ENCODE measurements at regions not wholly inside any gene's neighbourhood (a gene's known extent, or its start where the extent isn't known, plus 50 kb on each side); places are given as distances from the start of the nearest gene placed in this dataset.
"Not testable (repeated sequence)": the region's sequence is repeated elsewhere in the genome, so short reads cannot be mapped to it uniquely, and the experiment has no call there.

DNA sequence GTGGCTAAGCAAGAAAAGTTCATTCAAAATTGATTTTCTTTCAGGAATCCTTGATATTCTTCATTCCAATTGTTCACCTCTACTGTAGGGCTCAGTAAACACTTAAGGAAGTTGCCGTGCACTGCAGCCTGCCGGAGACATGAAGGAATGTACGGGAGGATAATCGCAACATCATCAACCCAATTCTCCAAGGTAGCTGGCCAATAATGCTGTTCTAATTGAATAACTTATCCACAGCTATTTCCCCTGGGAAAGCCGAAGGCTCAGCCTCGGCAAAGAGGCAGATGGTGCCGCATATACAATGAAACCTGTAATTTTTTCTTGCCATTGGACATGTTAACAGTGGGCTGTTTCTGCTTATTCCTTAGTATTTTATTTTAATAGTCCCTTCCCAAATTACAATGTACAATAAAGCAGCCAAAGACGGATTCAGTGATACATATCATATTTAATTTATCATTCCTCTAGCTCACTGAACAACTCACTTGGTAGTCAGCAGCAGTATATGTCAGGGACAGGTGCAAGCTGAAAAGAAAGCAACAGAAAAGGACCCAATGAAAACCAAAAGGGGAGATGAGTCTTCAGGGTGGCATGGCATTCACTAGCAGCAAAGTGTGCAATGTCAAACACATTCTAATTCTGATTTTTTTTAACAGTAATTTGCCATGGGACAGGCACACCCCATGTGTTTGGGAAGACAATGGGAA, 420.5 kb upstream of the KLF12 start:
- Mint-ChIP-seq H3K9me3 (no peaks in the 10 kb centered on the region), H3K36me3 (ENCODE audit: insufficient read depth in 2 of 2) (no peaks in the 10 kb centered on the region), H3K27me3 (ENCODE audit: low read depth) (no peaks in the 10 kb centered on the region), H3K27ac (no peak overlapping the region), H3K4me1 (ENCODE audit: low read depth) (peaks cover 6% of the 10 kb centered on the region), H3K4me3 (no peak overlapping the region)
- DNase-seq: no peak
- ATAC-seq (replicated peaks in 1 of 2): no peak

DNA sequence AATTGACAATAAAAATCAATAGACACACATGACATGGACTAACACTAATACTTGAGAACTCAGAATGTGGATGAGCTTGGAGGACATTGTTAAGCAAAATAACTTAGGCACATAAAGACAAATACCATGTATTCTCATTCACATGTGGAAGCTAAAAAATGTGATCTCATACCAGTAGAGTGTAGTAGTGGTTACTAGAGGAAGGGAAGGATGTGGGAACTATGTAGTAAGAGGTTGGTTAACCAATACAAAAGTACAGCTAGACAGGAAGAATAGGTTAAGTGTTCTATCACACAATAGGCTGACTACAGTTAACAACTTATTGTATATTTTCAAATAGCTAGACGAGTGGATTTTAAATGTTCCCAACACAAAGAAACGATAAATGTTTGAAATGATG, 415.8 kb upstream of the KLF12 start:
- Mint-ChIP-seq H3K4me1 (ENCODE audit: low read depth) (peaks cover 7% of the 10 kb centered on the region), H3K4me3 (no peak overlapping the region), H3K9me3 (no peaks in the 10 kb centered on the region), H3K36me3 (ENCODE audit: insufficient read depth in 2 of 2) (no peaks in the 10 kb centered on the region), H3K27me3 (ENCODE audit: low read depth) (no peaks in the 10 kb centered on the region), H3K27ac (no peak overlapping the region)
- peak; percentile 69 to 85 for ATAC-seq (replicated peaks in 1 of 2)
- no peak for DNase-seq

DNA sequence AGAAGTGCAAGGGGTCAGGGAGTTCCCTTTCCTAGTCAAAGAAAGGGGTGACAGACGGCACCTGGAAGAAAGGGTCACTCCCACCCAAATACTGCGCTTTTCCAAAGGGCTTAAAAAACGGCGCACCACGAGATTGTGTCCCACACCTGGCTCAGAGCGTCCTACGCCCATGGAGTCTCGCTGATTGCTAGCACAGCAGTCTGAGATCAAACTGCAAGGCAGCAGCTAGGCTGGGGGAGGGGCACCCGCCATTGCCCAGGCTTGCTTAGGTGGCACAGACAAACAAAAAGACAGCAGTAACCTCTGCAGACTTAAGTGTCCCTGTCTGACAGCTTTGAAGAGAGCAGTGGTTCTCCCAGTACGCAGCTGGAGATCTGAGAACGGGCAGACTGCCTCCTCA, 402.4 kb upstream of the KLF12 start:
- not testable (repeated sequence) for H3K27me3 Mint-ChIP-seq (ENCODE audit: low read depth); ATAC-seq (replicated peaks in 1 of 2); H3K4me3 Mint-ChIP-seq; H3K9me3 Mint-ChIP-seq; H3K27ac Mint-ChIP-seq; DNase-seq; H3K4me1 Mint-ChIP-seq (ENCODE audit: low read depth); H3K36me3 Mint-ChIP-seq (ENCODE audit: insufficient read depth in 2 of 2)

DNA sequence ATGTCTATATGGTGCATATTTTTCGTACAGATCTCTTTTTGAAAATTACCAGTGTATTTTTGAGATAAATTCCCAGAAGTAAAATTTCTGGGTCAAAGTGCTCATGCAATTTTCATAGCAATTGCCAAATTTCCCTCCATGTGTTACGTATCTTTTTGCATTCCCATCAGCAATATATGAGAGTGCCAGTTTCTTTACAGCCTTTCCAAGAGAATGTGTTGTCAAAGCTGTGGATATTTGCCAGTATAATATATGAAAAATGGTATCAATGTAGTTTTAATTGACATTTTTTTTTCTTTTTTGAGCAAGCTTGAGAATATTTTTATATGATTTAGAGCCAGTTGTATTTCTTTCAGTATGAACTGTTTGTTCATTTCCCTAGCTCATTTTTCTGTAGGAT, 399.0 kb upstream of the KLF12 start:
- H3K9me3 Mint-ChIP-seq: peaks cover under 1 to 2% of the 10 kb centered on the region in 2 donors
- DNase-seq (no peak), ATAC-seq (replicated peaks in 1 of 2) (no peak)
- no peaks in the 10 kb centered on the region for H3K4me1 Mint-ChIP-seq (ENCODE audit: low read depth)
- no peak overlapping the region for H3K27ac Mint-ChIP-seq
- H3K36me3 Mint-ChIP-seq (ENCODE audit: insufficient read depth in 2 of 2): no peaks in the 10 kb centered on the region
- H3K27me3 Mint-ChIP-seq (ENCODE audit: low read depth): no peaks in the 10 kb centered on the region
- no peak overlapping the region for H3K4me3 Mint-ChIP-seq

DNA sequence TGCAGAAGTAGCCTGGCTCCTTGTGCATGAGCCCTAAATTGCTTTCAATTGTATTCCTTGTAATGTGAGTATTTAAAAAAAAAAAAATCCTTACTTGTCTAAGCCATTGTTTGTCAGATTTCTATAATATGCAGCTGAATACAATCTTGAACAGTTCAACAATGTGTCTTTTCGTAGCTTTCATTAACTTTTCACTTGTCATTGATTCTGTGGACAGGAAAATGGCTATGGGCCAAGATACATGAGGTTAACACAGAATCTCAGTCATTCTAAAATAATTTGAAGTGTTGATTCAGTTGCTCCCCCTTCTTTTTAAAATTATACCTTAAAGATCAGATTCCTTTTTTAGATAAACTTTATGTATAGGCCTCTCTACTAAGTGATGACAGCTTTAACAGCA, 395.8 kb upstream of the KLF12 start:
- Mint-ChIP-seq H3K4me3 (no peak overlapping the region), H3K27me3 (ENCODE audit: low read depth) (no peaks in the 10 kb centered on the region), H3K4me1 (ENCODE audit: low read depth) (no peaks in the 10 kb centered on the region), H3K9me3 (peaks cover 0 to 2% of the 10 kb centered on the region in 2 donors), H3K27ac (no peak overlapping the region), H3K36me3 (ENCODE audit: insufficient read depth in 2 of 2) (no peaks in the 10 kb centered on the region)
- DNase-seq: no peak
- ATAC-seq (replicated peaks in 1 of 2): no peak

DNA sequence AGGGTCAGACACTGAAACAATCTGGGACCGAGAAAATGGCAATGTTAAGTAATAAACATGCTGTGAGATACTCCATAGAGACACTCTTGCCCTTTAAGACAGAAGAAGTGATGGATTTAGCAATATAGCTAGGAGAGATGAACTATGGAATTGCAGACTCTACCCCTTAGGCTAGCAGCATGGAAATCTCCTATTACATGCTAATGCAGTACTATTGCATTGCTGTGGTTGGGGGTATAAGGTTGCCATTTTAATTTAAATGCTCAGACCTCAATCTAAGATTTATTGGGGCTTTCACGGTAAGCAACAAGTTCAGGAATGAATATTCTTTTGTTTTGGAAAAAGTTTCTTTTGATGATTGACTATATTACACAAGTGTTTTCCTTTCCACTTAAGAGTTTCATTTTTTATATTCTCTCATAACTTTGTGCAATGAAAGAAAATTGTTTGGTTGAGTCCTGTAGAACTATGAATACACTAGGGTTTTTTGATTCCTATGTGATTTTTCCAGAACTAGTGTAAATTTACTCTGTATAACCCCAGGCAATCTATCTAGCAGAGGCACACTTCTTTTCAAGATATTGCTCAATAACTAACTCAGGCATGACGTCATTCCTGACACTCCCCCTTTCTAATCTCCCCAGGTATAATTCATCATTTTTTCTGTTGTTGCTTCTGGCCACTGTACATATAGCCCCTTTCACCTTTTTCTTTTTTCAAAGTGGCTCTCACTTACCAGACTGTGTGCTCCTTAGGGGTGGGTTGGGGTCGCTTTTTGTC, 394.7 kb upstream of the KLF12 start:
- no peaks in the 10 kb centered on the region for H3K4me1 Mint-ChIP-seq (ENCODE audit: low read depth)
- no peak overlapping the region for H3K27ac Mint-ChIP-seq
- H3K4me3 Mint-ChIP-seq: no peak overlapping the region
- no peak for DNase-seq
- no peaks in the 10 kb centered on the region for H3K27me3 Mint-ChIP-seq (ENCODE audit: low read depth)
- peaks cover 0 to 2% of the 10 kb centered on the region in 2 donors for H3K9me3 Mint-ChIP-seq
- H3K36me3 Mint-ChIP-seq (ENCODE audit: insufficient read depth in 2 of 2): no peaks in the 10 kb centered on the region
- no peak for ATAC-seq (replicated peaks in 1 of 2)

DNA sequence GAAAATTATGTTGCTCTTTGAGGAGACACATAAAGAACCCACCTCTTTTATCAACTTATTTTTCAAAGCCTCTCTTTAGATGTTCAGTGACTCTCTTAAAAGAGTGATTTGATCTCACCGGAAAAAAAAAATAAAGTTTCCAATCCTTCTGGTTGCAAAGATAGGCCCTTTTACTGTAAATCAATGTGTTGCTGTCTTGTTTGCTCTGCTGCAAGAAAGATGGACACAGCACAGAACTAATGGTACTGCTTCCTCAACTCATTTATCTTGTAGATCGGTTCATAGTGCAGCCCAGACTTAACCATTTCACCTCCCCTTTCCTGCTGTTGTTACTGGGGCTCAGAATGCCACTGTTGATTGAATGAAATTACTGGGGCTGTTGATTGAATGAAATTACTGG, 388.9 kb upstream of the KLF12 start:
- Mint-ChIP-seq H3K27me3 (ENCODE audit: low read depth) (peaks cover 2% of the 10 kb centered on the region), H3K4me1 (ENCODE audit: low read depth) (no peaks in the 10 kb centered on the region), H3K4me3 (no peak overlapping the region), H3K9me3 (peaks cover under 1 to 2% of the 10 kb centered on the region in 2 donors), H3K27ac (no peak overlapping the region), H3K36me3 (ENCODE audit: insufficient read depth in 2 of 2) (no peaks in the 10 kb centered on the region)
- no peak for DNase-seq
- no peak for ATAC-seq (replicated peaks in 1 of 2)

DNA sequence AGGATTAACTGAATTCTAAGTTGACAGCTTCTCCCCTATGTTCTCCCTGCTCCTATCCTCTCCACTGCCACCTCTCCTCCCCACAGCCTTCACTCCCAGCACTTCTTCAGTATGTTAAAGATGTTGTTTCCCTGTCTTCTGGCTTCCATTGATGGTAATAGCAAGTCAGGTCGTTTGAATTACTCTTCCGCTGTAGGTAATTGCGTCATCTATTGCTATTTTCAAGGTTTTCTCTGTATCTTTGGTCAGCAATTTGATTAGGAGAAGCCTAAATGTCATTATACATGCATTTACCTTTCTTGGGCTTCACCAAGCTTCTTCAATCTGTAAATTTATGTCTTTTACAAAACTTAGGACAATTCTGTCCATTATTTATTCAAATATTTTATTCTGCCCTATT, 377.3 kb upstream of the KLF12 start:
- Mint-ChIP-seq H3K4me1 (ENCODE audit: low read depth) (no peaks in the 10 kb centered on the region), H3K27me3 (ENCODE audit: low read depth) (peaks cover 13% of the 10 kb centered on the region), H3K36me3 (ENCODE audit: insufficient read depth in 2 of 2) (peaks cover 2 to 3% of the 10 kb centered on the region in 2 donors), H3K4me3 (no peak overlapping the region), H3K27ac (no peak overlapping the region), H3K9me3 (peaks cover 4 to 5% of the 10 kb centered on the region in 2 donors)
- no peak for ATAC-seq (replicated peaks in 1 of 2)
- no peak for DNase-seq

DNA sequence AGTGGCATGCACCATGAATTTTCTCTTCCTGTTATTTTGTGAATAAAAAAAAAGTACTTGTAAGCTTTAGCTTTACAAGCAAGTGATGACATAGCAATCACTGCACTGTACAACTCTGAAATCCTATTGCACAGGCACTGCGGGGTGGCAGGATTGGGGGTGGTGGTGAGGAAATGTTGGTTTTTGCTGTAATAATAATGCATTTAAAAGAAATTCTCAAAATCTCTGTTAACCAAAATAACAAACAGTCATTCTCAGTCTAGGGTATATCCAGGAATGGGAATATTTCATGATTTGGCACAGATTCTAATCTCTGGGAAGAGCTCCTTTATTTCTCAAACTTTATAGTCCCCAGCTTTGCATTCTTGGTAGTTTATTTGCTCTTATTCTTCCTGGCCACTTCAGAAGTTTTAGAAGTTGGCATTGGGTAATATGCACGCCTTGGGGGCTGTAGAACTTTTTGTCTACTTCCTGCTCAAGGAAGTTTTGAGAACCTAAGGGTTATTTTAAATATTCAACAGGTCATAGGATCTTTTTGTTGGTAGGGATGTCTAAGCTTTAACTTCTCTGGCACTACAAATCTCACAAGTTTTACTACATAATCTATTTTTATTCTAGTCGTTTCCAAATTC, 353.0 kb upstream of the KLF12 start:
- H3K4me1 Mint-ChIP-seq (ENCODE audit: low read depth): peaks cover 5% of the 10 kb centered on the region
- H3K36me3 Mint-ChIP-seq (ENCODE audit: insufficient read depth in 2 of 2): no peaks in the 10 kb centered on the region
- peaks cover 0 to 7% of the 10 kb centered on the region in 2 donors for H3K9me3 Mint-ChIP-seq
- no peak for ATAC-seq (replicated peaks in 1 of 2)
- DNase-seq: no peak
- no peak overlapping the region for H3K27ac Mint-ChIP-seq
- H3K27me3 Mint-ChIP-seq (ENCODE audit: low read depth): peaks cover 8% of the 10 kb centered on the region
- H3K4me3 Mint-ChIP-seq: no peak overlapping the region

DNA sequence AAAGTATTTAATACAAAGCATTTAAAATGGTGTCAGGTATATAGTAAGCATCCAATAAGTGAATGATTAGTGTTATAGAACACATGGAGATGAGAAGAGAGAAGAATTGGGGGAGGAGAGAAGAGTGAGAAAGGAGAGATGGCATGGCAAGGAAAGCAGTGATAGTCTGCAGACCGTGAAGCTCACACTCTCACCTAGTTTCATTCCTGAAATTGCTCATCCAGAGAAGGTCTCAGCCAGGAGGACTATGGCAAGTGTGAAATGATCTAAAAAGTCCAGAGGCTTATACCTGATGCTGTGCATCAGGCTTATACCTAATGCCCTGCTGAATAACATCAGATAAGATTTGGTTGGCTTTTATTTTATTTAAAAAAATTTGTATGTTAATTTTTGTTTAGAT, 351.6 kb upstream of the KLF12 start:
- DNase-seq (no peak), ATAC-seq (replicated peaks in 1 of 2) (peak in 1 of 2 donors; percentile 44)
- peaks cover 5% of the 10 kb centered on the region for H3K4me1 Mint-ChIP-seq (ENCODE audit: low read depth)
- H3K27ac Mint-ChIP-seq: no peak overlapping the region
- H3K27me3 Mint-ChIP-seq (ENCODE audit: low read depth): peaks cover 8% of the 10 kb centered on the region
- H3K36me3 Mint-ChIP-seq (ENCODE audit: insufficient read depth in 2 of 2): no peaks in the 10 kb centered on the region
- peaks cover 0 to 7% of the 10 kb centered on the region in 2 donors for H3K9me3 Mint-ChIP-seq
- H3K4me3 Mint-ChIP-seq: no peak overlapping the region

DNA sequence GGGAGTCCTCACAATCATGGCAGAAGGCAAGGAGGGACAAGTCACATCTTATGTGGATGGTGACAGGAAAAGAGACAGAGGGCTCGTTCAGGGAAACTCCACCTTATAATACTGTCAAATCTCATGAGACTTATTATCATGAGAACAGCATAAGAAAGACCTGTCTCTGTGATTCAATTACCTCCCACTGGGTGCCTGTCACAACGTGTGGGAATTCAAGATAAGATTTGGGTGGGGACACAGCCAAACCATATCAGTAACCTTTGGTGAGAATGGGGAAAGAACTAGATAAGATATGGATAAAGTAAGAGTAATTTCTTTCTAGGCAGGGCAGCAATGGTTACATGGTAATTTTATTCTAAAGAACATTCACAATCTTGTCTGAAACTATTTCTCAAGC, 344.9 kb upstream of the KLF12 start:
- ATAC-seq (replicated peaks in 1 of 2): no peak
- Mint-ChIP-seq H3K27me3 (ENCODE audit: low read depth) (no peaks in the 10 kb centered on the region), H3K4me1 (ENCODE audit: low read depth) (no peaks in the 10 kb centered on the region)

DNA sequence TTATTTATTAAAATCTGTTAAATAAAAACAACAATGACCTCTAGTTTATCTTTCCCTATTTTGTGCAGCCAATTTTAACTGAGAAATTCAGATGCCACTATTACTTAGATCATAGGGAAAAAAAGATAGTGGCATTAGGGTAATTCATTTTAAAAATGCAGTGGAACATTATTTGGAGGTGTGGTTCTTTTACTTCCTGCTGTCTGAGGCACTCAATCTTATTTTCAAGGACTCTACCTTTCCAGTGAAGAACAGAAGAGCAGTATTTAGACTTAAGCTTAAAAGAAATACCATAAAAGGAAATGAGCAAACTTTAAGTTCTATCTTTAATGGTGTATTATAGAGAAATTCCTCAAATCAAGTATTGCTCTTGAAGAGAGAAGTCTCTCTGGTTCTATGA, 342.6 kb upstream of the KLF12 start:
- Mint-ChIP-seq H3K36me3 (ENCODE audit: insufficient read depth in 2 of 2) (no peaks in the 10 kb centered on the region), H3K9me3 (peaks cover 0 to 6% of the 10 kb centered on the region in 2 donors), H3K27me3 (ENCODE audit: low read depth) (no peaks in the 10 kb centered on the region), H3K4me1 (ENCODE audit: low read depth) (no peaks in the 10 kb centered on the region), H3K4me3 (no peak overlapping the region), H3K27ac (no peak overlapping the region)
- ATAC-seq (replicated peaks in 1 of 2) (no peak), DNase-seq (no peak)

More for the DNA sequence above, 344.9 kb upstream of the KLF12 start:
- Mint-ChIP-seq H3K27ac (no peak overlapping the region), H3K36me3 (ENCODE audit: insufficient read depth in 2 of 2) (no peaks in the 10 kb centered on the region), H3K9me3 (peaks cover 0 to 6% of the 10 kb centered on the region in 2 donors), H3K4me3 (no peak overlapping the region)
- DNase-seq: no peak

DNA sequence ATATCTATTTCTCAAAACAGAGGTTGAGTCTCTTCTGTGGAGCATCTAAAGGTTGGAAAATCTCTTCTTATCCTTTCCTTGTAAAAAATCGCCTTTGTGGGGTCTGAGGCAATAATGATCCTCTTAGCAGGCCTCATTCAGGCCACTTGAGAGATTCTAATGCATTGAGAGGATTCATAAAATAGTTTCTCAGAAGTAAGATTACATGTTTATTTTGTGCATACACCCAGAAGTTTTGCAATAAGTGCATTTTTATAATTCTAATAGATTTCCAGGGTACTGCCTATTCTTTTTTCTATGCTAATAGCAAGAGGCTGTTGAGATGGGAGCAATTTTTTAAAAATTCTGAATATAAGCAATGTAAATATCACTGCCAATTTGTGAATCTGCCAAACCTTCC, 342.2 kb upstream of the KLF12 start:
- no peak for ATAC-seq (replicated peaks in 1 of 2)
- H3K4me1 Mint-ChIP-seq (ENCODE audit: low read depth): no peaks in the 10 kb centered on the region
- H3K27ac Mint-ChIP-seq: no peak overlapping the region
- H3K9me3 Mint-ChIP-seq: peaks cover 0 to 6% of the 10 kb centered on the region in 2 donors
- H3K27me3 Mint-ChIP-seq (ENCODE audit: low read depth): no peaks in the 10 kb centered on the region
- DNase-seq: no peak
- H3K36me3 Mint-ChIP-seq (ENCODE audit: insufficient read depth in 2 of 2): no peaks in the 10 kb centered on the region
- H3K4me3 Mint-ChIP-seq: no peak overlapping the region

Data from activated T-cell treated with anti-CD3 and anti-CD28 coated beads, Interleukin-2, amount 50 U/mL, for 72 hours (primary cell).